ENCODE measurements at regions not wholly inside any gene's neighbourhood (a gene's known extent, or its start where the extent isn't known, plus 50 kb on each side); places are given as distances from the start of the nearest gene placed in this dataset.
"Not testable (repeated sequence)": the region's sequence is repeated elsewhere in the genome, so short reads cannot be mapped to it uniquely, and the experiment has no call there.

- H3K9me3 Mint-ChIP-seq, H3K36me3 Mint-ChIP-seq, H3K4me3 Mint-ChIP-seq, H3K27me3 Mint-ChIP-seq, DNase-seq, CTCF ChIA-PET, H3K4me1 Mint-ChIP-seq, H3K27ac Mint-ChIP-seq: not testable (repeated sequence)
Observed at GRCh38 chr16:16586073-16586651, 207.2 kb downstream of the NPIPA7 start.

- H3K27ac Mint-ChIP-seq, CTCF ChIA-PET, H3K4me3 Mint-ChIP-seq, H3K36me3 Mint-ChIP-seq, H3K27me3 Mint-ChIP-seq, H3K9me3 Mint-ChIP-seq, H3K4me1 Mint-ChIP-seq, DNase-seq: not testable (repeated sequence)
Observed at GRCh38 chr16:16586969-16587368, 208.0 kb downstream of the NPIPA7 start.

GRCh38 chr16:16588436-16588835 lies 209.5 kb downstream of the NPIPA7 start:
- DNase-seq, H3K4me3 Mint-ChIP-seq, H3K36me3 Mint-ChIP-seq, CTCF ChIA-PET, H3K4me1 Mint-ChIP-seq, H3K27ac Mint-ChIP-seq, H3K9me3 Mint-ChIP-seq, H3K27me3 Mint-ChIP-seq: not testable (repeated sequence)

GRCh38 chr16:16590654-16591318 lies 211.8 kb downstream of the NPIPA7 start:
- H3K4me3 Mint-ChIP-seq, H3K27me3 Mint-ChIP-seq, H3K9me3 Mint-ChIP-seq, DNase-seq, CTCF ChIA-PET, H3K27ac Mint-ChIP-seq, H3K36me3 Mint-ChIP-seq, H3K4me1 Mint-ChIP-seq: not testable (repeated sequence)

GRCh38 chr16:16593156-16593863 lies 214.4 kb downstream of the NPIPA7 start:
- peaks cover 16% of the 10 kb centered on the region for H3K4me1 Mint-ChIP-seq
- CTCF ChIA-PET, H3K36me3 Mint-ChIP-seq, H3K27ac Mint-ChIP-seq, H3K27me3 Mint-ChIP-seq, H3K4me3 Mint-ChIP-seq, H3K9me3 Mint-ChIP-seq: not testable (repeated sequence)
- DNase-seq, result peak; percentile 56

GRCh38 chr16:16595029-16595718 lies 216.2 kb downstream of the NPIPA7 start:
- CTCF ChIA-PET, result interaction anchor here (0.8 kb wide), 1 partner anchor 169 kb away, joined by 3 read pairs; no protein-coding TSS in a partner anchor
- H3K36me3 Mint-ChIP-seq, H3K9me3 Mint-ChIP-seq, H3K4me3 Mint-ChIP-seq, H3K27ac Mint-ChIP-seq, DNase-seq, H3K27me3 Mint-ChIP-seq: not testable (repeated sequence)
- H3K4me1 Mint-ChIP-seq, result peaks cover 16% of the 10 kb centered on the region

GRCh38 chr16:16601239-16601638 lies 222.3 kb downstream of the NPIPA7 start:
- CTCF ChIA-PET, H3K4me1 Mint-ChIP-seq: not testable (repeated sequence)

GRCh38 chr16:16607401-16608082 lies 228.6 kb downstream of the NPIPA7 start:
- H3K4me3 Mint-ChIP-seq, CTCF ChIA-PET, H3K9me3 Mint-ChIP-seq, H3K4me1 Mint-ChIP-seq, H3K36me3 Mint-ChIP-seq, DNase-seq, H3K27ac Mint-ChIP-seq, H3K27me3 Mint-ChIP-seq: not testable (repeated sequence)

More at GRCh38 chr16:16601239-16601638, 222.3 kb downstream of the NPIPA7 start:
- H3K9me3 Mint-ChIP-seq, DNase-seq, H3K36me3 Mint-ChIP-seq, H3K27ac Mint-ChIP-seq, H3K27me3 Mint-ChIP-seq, H3K4me3 Mint-ChIP-seq: not testable (repeated sequence)

GRCh38 chr16:16609627-16610026 lies 230.7 kb downstream of the NPIPA7 start:
- DNase-seq, H3K27ac Mint-ChIP-seq, H3K4me3 Mint-ChIP-seq, H3K36me3 Mint-ChIP-seq, H3K9me3 Mint-ChIP-seq, H3K27me3 Mint-ChIP-seq, CTCF ChIA-PET, H3K4me1 Mint-ChIP-seq: not testable (repeated sequence)

- H3K4me1 Mint-ChIP-seq, H3K27me3 Mint-ChIP-seq, H3K36me3 Mint-ChIP-seq, CTCF ChIA-PET, H3K27ac Mint-ChIP-seq, DNase-seq, H3K4me3 Mint-ChIP-seq, H3K9me3 Mint-ChIP-seq: not testable (repeated sequence)
Observed at GRCh38 chr16:16610389-16610967, 231.5 kb downstream of the NPIPA7 start.

- CTCF ChIA-PET, H3K4me1 Mint-ChIP-seq, DNase-seq, H3K4me3 Mint-ChIP-seq, H3K27ac Mint-ChIP-seq, H3K9me3 Mint-ChIP-seq, H3K27me3 Mint-ChIP-seq, H3K36me3 Mint-ChIP-seq: not testable (repeated sequence)
Observed at GRCh38 chr16:16613212-16613611, 234.3 kb downstream of the NPIPA7 start.

GRCh38 chr16:16614484-16614883 lies 235.5 kb downstream of the NPIPA7 start:
- H3K27ac Mint-ChIP-seq, H3K4me1 Mint-ChIP-seq, H3K9me3 Mint-ChIP-seq, DNase-seq, CTCF ChIA-PET, H3K36me3 Mint-ChIP-seq, H3K4me3 Mint-ChIP-seq, H3K27me3 Mint-ChIP-seq: not testable (repeated sequence)

- H3K36me3 Mint-ChIP-seq, H3K9me3 Mint-ChIP-seq, H3K27me3 Mint-ChIP-seq, CTCF ChIA-PET, H3K4me1 Mint-ChIP-seq, H3K4me3 Mint-ChIP-seq, H3K27ac Mint-ChIP-seq, DNase-seq: not testable (repeated sequence)
Observed at GRCh38 chr16:16618963-16619465, 240.1 kb downstream of the NPIPA7 start.

GRCh38 chr16:16624367-16624766 lies 245.4 kb downstream of the NPIPA7 start:
- H3K4me1 Mint-ChIP-seq, DNase-seq, CTCF ChIA-PET: not testable (repeated sequence)

More at GRCh38 chr16:16624367-16624766, 245.4 kb downstream of the NPIPA7 start:
- not testable (repeated sequence) for H3K9me3 Mint-ChIP-seq, H3K4me3 Mint-ChIP-seq, H3K27me3 Mint-ChIP-seq, H3K36me3 Mint-ChIP-seq, H3K27ac Mint-ChIP-seq
